Daoy (cell line): ENCODE measurements at regions not wholly inside any gene's neighbourhood (a gene's known extent, or its start where the extent isn't known, plus 50 kb on each side); places are given as distances from the start of the nearest gene placed in this dataset.
"Not testable (repeated sequence)": the region's sequence is repeated elsewhere in the genome, so short reads cannot be mapped to it uniquely, and the experiment has no call there.

Experiments
- DNase-seq: peaks from one replicate; pipeline ENCODE4 v3.0.0-alpha.2; 2015; ENCODE audit warnings: low read depth

- no peak for DNase-seq
These were observed 513.6 kb upstream of the PITX2 start for GRCh38 chr4:111136438-111136837.

- DNase-seq, result no peak
These were observed 514.1 kb upstream of the PITX2 start for GRCh38 chr4:111136967-111137366.

GRCh38 chr4:111143510-111143909 is 520.6 kb upstream of the PITX2 start:
- DNase-seq, result no peak

GRCh38 chr4:111154934-111155333 is 532.1 kb upstream of the PITX2 start:
- no peak for DNase-seq

- DNase-seq, result not testable (repeated sequence)
These were observed 541.7 kb upstream of the PITX2 start for GRCh38 chr4:111164556-111164955.

- DNase-seq, result no peak
These were observed 551.5 kb upstream of the PITX2 start for GRCh38 chr4:111174331-111174730.

GRCh38 chr4:111178231-111178630 is 555.4 kb upstream of the PITX2 start:
- no peak for DNase-seq

- DNase-seq, result no peak
These were observed 564.2 kb upstream of the PITX2 start for GRCh38 chr4:111187108-111187507.

GRCh38 chr4:111198446-111198845 is 575.6 kb upstream of the PITX2 start:
- DNase-seq, result no peak

- DNase-seq, result no peak
These were observed 581.9 kb upstream of the PITX2 start for GRCh38 chr4:111204797-111205196.

GRCh38 chr4:111208970-111209369 is 586.1 kb upstream of the PITX2 start:
- no peak for DNase-seq

GRCh38 chr4:111209706-111210105 is 586.8 kb upstream of the PITX2 start:
- no peak for DNase-seq

- DNase-seq, result no peak
These were observed 587.7 kb upstream of the PITX2 start for GRCh38 chr4:111210595-111210994.

GRCh38 chr4:111213531-111213930 is 590.7 kb upstream of the PITX2 start:
- DNase-seq, result no peak

- DNase-seq, result no peak
These were observed 591.5 kb upstream of the PITX2 start for GRCh38 chr4:111214371-111214770.

GRCh38 chr4:111215755-111216154 is 592.9 kb upstream of the PITX2 start:
- no peak for DNase-seq

GRCh38 chr4:111216791-111217190 is 593.9 kb upstream of the PITX2 start:
- DNase-seq, result no peak

- DNase-seq, result no peak
These were observed 598.5 kb upstream of the PITX2 start for GRCh38 chr4:111221371-111221770.

- no peak for DNase-seq
These were observed 605.5 kb upstream of the PITX2 start for GRCh38 chr4:111228396-111228795.

GRCh38 chr4:111228874-111229273 is 606.0 kb upstream of the PITX2 start:
- DNase-seq, result peak; percentile 2

- DNase-seq, result no peak
These were observed 607.4 kb upstream of the PITX2 start for GRCh38 chr4:111230265-111230664.

GRCh38 chr4:111231281-111231680 is 608.4 kb upstream of the PITX2 start:
- DNase-seq, result no peak

- DNase-seq, result no peak
These were observed 612.1 kb upstream of the PITX2 start for GRCh38 chr4:111234939-111235338.

GRCh38 chr4:111263836-111264235 is 641.0 kb upstream of the PITX2 start:
- no peak for DNase-seq

- no peak for DNase-seq
These were observed 644.1 kb upstream of the PITX2 start for GRCh38 chr4:111266937-111267336.
